ENCODE measurements at regions not wholly inside any gene's neighbourhood (a gene's known extent, or its start where the extent isn't known, plus 50 kb on each side); places are given as distances from the start of the nearest gene placed in this dataset.

- DNase-seq (no peak), ATAC-seq (no peak)
- intact Hi-C loops (cut with micrococcal nuclease) = no loop called here
Observed at GRCh38 chr11:69402251-69402887, 79.1 kb upstream of the LINC01488 start.

DNA sequence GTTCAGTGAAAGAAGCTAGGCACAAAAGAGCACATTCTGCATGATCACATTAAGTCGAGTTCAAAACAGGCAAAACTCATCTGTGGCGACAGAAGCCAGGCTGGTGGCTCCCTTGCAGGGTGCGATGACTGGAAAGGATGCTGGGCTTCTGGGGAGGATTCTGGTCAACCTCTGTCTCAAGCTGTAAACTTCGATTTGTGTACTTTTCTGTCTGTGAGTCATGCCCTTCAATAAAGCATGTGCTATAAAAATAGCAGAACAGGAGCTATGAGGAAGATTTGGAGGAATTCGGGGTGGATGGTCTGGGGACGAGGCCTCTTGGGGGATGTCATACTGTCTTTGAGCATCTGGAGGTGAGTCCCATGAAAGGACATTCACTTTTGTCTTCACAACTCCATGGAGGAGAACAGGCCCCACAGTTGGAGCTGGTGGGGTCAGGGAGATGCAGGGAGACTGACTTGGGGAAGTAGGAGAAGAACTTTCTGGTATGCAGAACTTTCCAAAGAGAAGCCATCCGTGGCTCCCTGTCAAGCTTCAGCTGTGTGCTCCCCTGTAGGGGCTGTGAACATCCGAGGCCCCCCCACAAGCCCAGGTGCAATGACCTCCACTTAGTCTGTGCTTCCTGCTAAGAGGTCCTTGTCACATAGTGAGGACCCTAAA is 77.8 kb upstream of the LINC01488 start:
- DNase-seq (no peak), ATAC-seq (no peak)
- intact Hi-C loops (cut with micrococcal nuclease) = no loop called here

DNA sequence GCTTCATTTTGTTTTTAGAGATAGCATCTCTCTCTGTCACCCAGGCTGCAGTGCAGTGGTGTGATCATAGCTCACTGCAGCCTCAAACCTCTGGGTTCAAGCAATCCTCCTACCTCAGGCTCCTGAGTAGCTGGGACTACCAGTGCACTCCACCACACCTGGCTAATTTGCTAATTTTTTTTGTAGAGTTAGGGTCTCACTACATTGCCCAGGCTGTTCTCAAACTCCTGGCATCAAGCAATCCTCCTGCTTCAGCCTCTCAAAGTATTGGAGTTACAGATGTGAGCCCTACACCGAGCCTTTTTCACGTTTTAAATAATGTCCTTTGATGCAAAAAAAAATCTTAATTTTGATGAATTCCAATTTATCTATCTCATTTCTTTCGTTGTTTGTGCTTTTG is 75.4 kb upstream of the LINC01488 start:
- intact Hi-C loops (cut with micrococcal nuclease) = no loop called here
- no peak for DNase-seq
- no peak for ATAC-seq

GRCh38 chr11:69409812-69410645 is 71.4 kb upstream of the LINC01488 start:
- intact Hi-C loops (cut with micrococcal nuclease) = no loop called here
- DNase-seq = no peak
- ATAC-seq = no peak

DNA sequence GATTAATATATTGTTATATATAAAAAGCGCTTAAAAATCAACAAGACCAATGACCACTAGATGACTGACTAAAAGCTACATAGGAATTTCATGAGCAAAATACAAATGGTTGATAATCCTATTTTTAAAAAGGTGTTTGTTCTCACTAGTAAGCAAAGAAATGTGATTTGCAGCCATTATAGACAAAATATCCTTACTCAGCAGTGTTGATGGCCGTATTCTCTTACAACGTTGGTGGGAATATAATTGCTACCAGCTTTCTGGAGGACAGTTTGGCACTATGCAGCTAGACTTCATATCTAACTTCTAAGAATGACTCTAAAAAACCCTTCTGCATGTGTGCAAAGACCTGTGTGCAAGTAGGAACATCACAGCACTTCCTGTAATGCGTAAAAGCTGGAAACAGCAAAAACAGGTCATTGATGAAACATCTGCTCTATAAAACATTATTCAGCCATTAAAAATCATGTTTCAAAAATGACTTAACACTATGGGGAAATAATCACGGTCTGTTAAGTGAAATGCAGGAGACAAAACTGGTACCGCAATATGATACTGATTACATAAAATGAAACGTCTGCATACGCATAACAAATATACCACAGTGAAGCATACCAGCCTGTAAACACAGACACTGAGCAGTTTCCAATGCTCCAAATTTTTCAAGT is 70.1 kb upstream of the LINC01488 start:
- intact Hi-C loops (cut with micrococcal nuclease) = no loop called here

DNA sequence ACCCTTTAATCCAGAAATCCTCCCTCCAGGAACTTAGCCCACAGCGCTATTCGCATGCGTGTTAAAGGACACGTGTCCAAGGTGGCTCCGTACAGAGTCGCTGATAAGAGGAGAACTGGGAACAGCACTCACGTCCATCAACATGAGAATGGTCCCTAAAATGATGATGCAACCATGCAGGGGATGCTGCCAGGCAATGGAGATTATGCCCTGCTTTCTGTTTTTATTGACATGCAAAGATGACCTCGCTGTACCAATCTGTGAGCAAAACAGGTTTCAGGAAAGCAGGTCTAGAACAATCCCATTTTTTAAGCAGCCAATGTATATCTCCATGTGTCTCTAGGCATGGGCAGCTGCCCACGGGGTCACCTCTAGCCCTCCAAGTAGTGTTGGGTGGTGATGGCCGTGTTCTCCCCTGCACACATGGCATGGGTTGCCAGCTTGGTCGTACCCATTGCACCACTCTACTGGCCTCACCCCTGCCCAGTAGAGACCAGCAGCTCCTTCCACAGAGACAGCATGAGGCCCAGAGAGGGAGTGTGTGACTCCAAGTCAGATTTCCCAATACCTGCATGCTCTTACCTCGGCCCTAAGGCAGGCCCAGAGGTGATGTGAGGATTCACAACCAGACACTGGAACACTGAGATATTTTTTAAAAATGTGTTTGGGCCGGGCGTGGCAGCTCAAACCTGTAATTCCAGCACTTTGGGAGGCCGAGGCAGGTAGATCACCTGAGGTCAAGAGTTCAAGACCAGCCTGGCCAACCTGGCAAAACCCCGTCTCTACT is 68.3 kb upstream of the LINC01488 start:
- intact Hi-C loops (cut with micrococcal nuclease) = no loop called here
- peak; percentile 5 for DNase-seq
- no peak for ATAC-seq

More for the DNA sequence above, 70.1 kb upstream of the LINC01488 start:
- DNase-seq = no peak
- ATAC-seq = no peak

DNA sequence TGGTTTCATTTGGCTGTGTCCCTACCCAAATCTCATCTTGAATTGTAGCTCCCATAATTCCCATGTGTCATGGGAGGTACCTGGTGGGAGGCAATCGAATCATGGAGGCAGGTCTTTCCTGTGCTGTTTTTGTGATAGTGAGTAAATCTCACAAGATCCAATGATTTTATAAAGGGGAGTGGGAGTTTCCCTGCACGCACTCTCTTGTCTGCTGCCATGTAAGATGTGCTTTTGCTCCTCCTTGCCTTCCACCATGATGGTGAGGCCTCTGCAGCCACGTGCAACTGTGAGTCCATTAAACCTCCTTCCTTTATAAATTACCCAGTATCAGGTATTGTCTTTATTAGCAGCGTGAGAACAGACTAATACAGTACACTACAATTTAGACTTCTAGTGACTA is 67.5 kb upstream of the LINC01488 start:
- intact Hi-C loops (cut with micrococcal nuclease) = no loop called here
- peak; percentile 0 for DNase-seq
- no peak for ATAC-seq

- DNase-seq (peak; percentile 35), ATAC-seq (no peak)
- intact Hi-C loops (cut with micrococcal nuclease) = no loop called here
Observed at GRCh38 chr11:69414773-69415187, 66.7 kb upstream of the LINC01488 start.

DNA sequence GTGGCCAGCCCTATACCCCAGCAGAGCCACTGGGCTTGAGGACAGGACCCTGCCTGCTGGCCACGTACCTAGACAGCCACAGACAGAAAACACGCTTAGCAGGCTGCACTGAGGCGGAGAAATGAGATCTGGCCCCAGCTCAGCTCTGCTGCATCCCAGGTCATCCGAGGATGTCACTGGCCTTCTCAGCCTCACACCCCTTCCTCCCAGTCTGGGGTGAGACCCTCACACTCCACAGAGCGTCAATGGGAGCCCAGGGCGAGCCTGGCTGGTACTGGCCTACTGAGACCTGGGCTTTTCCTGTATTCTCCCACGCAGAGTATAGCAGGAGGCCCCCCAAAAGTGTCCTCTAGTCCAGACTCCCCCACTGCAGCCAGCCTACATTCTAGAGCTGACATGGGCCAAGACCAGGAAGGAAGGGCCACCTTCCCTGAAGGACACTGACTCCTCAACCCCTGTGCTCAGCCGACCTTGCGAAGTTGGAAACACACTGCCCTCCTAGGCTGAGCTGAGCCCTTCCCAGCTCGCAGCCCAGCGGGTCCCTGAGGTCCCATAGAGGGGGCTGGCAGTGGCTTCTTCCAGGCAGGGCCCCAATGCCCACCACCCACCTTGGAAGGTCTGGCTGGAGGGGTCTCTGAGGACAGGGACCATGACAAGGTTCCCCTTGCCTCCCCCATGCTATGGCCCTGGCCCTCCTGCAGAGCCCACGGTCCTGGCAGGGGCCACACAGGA is 65.9 kb upstream of the LINC01488 start:
- intact Hi-C loops (cut with micrococcal nuclease) = no loop called here
- DNase-seq = peak; percentile 16

GRCh38 chr11:69416143-69416515 is 65.3 kb upstream of the LINC01488 start:
- DNase-seq (peak; percentile 21), ATAC-seq (peak; percentile 41)
- intact Hi-C loops (cut with micrococcal nuclease) = no loop called here

More for the DNA sequence above, 65.9 kb upstream of the LINC01488 start:
- no peak for ATAC-seq

DNA sequence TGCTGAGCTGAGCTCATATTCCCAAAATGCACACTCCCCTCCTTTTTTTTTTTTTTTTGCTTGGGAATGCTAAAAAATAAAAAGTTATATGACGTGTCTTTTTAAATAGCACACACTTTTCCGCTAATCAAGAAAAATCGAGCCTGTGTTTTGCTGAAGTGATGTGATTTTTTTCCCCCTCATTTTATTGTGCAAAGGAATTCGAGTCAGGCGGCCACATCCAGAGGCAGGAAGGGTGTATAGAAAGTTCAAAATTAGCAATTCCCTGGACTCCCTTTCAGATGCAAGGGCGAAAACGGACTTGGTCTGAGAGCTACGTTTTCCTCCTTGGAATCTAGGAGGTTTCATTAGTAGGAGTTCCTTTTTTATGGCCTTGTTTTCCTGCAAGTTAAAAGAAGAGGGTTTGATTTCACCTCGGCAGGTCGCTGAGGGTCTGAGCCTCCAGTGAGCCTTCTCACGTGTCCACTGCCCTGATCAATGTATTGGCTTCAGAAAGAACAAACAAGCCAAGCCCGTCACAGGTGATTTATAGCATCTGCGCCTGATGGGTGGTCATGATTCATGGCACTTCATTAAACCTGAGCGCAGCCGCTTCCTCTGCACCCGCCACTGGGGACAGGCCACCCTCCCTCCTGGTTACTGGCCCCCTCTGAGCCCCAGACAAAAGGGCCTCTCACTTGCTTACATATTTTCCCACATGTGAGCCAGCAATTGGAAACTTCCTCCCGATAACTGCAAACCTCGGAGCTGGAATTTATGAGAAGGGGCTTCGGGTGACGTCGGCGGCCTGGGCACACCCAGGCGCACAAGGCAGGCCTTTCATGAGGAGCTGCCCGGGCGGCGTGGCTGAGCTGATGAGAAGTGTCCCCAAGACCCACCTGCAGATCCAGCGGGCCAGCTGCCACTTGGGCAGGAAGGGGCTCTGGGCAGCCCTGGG is 64.4 kb upstream of the LINC01488 start:
- ATAC-seq (peak; percentile 16), DNase-seq (peak; percentile 30)
- intact Hi-C loops (cut with micrococcal nuclease) = no loop called here

- no peak for ATAC-seq
- DNase-seq = no peak
- intact Hi-C loops (cut with micrococcal nuclease) = no loop called here
Observed at GRCh38 chr11:69417699-69418085, 63.8 kb upstream of the LINC01488 start.

- intact Hi-C loops (cut with micrococcal nuclease) = no loop called here
Observed at GRCh38 chr11:69418576-69419296, 62.7 kb upstream of the LINC01488 start.

DNA sequence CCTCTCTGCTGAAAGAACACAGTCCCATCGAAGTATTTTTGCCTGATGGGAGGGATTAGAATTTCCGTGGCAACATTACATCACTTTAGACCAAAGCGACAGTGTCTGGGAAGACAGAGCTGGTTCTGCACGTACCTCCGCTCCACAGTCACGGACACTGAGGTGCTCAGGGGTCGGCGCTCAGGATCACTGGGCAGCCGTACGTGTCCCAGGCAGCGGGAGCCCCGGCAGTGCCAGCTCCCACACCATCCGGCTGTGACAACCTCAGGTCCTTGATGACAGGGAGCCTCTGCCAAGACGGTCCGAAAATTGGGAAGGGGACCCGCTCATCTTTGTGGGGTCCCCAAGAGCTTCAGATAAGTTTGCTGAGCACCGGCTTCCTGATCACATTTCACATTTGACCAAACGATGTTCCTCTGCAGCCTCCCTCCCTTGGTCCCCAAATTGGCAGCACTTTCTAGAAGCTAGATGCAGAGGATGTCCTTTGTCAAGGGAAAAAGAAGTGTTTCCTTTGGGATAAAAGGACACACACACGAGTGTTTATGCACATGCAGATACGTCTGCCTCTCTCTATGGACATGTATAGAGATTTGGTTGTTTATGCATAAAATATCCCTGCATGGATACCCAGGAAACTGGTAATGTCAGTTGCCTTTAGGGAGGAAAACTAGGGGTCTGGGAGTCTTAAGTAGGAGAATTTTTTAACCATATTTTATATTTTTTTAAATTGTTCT is 61.6 kb upstream of the LINC01488 start:
- DNase-seq (peak; percentile 22), ATAC-seq (no peak)
- intact Hi-C loops (cut with micrococcal nuclease) = no loop called here

More at GRCh38 chr11:69418576-69419296, 62.7 kb upstream of the LINC01488 start:
- ATAC-seq (no peak), DNase-seq (peak; percentile 12)

- no peak for ATAC-seq
- intact Hi-C loops (cut with micrococcal nuclease) = no loop called here
- DNase-seq = peak; percentile 6
Observed at GRCh38 chr11:69422645-69423044, 58.8 kb upstream of the LINC01488 start.

- intact Hi-C loops (cut with micrococcal nuclease) = no loop called here
Observed at GRCh38 chr11:69423181-69423580, 58.3 kb upstream of the LINC01488 start.

More at GRCh38 chr11:69423181-69423580, 58.3 kb upstream of the LINC01488 start:
- ATAC-seq = no peak
- peak; percentile 5 for DNase-seq
